ENCODE measurements at regions not wholly inside any gene's neighbourhood (a gene's known extent, or its start where the extent isn't known, plus 50 kb on each side); places are given as distances from the start of the nearest gene placed in this dataset.

GRCh38 chr1:195394567-195394966, 1213.7 kb downstream of the KCNT2 start:
- no peak for DNase-seq (ENCODE audit: low read depth)

DNA sequence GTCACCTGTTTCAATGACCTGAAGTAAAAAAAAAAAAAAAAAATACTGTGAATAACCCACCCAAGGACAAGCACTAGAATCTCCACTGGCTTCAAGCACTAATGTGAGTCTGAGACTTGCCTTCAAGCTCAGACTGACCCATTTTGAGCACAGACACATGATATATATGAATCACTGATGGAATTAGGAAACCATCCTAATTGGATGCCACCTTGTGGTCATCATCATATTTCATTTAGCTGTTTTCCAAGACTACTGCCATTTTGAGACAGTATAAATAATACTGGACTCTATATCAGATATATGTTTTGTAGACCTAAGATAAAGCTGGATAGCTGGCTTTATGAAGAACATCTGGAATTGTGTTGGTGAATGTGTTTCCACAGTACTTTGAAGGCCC, 1232.0 kb downstream of the KCNT2 start:
- peak; percentile 9 for DNase-seq (ENCODE audit: low read depth)

GRCh38 chr1:195373856-195374255, 1234.4 kb downstream of the KCNT2 start:
- DNase-seq (ENCODE audit: low read depth) = no peak

GRCh38 chr1:195345149-195345548, 1263.1 kb downstream of the KCNT2 start:
- DNase-seq (ENCODE audit: low read depth) = no peak

DNA sequence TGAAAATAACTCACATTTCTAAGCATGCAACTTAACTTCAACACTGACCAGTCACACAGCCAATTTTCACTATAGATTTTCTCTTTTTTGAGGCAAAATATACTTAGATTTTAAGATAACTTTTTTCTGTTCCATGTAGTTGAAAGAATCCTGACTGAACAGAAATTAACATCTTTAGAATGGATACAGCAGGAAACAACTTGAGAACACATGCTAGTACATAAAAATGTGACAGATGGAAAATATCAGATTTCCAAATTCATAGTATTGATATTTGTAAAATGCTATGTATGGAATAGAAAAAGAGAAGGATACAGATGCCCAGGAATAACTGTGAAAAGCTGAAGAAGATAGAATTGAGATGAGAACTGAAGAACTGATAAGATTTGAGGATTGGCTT, 1270.6 kb downstream of the KCNT2 start:
- no peak for DNase-seq (ENCODE audit: low read depth)

DNA sequence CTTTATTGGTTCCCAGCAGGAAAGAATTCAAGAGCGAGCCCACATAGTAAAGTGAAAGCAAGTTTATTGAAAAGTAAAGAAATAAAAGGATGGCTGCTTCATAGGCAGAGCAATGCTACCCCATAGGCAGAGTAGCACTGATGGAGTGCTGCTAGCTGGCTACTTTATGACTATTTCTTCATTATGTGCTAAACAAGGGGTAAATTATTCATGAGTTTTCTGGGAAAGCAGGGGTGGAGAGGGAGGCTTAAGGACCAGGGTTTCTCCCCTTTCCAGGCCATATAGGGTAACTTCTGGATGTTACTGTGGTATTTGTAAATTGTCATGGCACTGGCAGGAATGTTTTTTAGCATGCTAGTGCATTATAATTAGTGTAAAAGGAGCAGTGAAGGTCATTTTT, 1271.4 kb downstream of the KCNT2 start:
- DNase-seq (ENCODE audit: low read depth) = no peak

GRCh38 chr1:195335541-195335940, 1272.7 kb downstream of the KCNT2 start:
- DNase-seq (ENCODE audit: low read depth) = peak; percentile 33

GRCh38 chr1:195332102-195332501, 1276.1 kb downstream of the KCNT2 start:
- no peak for DNase-seq (ENCODE audit: low read depth)

- no peak for DNase-seq (ENCODE audit: low read depth)
Measured at GRCh38 chr1:195328681-195329080, 1279.6 kb downstream of the KCNT2 start.

- no peak for DNase-seq (ENCODE audit: low read depth)
Measured at GRCh38 chr1:195328102-195328501, 1280.1 kb downstream of the KCNT2 start.

- no peak for DNase-seq (ENCODE audit: low read depth)
Measured at GRCh38 chr1:195327361-195327760, 1280.9 kb downstream of the KCNT2 start.

GRCh38 chr1:195326325-195326724, 1281.9 kb downstream of the KCNT2 start:
- no peak for DNase-seq (ENCODE audit: low read depth)

GRCh38 chr1:195325181-195325580, 1283.1 kb downstream of the KCNT2 start:
- no peak for DNase-seq (ENCODE audit: low read depth)

GRCh38 chr1:195306281-195306680, 1302.0 kb downstream of the KCNT2 start:
- DNase-seq (ENCODE audit: low read depth) = no peak

DNA sequence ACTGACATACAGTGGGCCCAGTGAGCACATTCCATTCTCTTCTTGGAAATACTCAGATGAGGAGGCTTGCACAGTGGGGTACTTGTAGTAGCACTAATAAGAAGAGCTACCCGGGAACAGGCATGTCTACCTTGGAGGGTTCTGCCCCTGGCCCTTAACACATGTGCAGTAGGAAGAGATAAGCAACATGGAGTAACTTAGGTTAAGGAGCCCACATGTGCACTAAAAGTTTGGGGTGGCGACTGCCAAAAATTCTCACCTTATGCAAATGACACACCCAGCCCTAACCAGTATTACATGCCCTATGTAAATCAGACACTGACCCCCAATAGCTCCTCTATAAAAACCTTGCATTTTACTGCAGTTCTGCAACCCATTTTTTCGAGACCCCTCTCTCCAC, 1313.3 kb downstream of the KCNT2 start:
- no peak for DNase-seq (ENCODE audit: low read depth)

DNA sequence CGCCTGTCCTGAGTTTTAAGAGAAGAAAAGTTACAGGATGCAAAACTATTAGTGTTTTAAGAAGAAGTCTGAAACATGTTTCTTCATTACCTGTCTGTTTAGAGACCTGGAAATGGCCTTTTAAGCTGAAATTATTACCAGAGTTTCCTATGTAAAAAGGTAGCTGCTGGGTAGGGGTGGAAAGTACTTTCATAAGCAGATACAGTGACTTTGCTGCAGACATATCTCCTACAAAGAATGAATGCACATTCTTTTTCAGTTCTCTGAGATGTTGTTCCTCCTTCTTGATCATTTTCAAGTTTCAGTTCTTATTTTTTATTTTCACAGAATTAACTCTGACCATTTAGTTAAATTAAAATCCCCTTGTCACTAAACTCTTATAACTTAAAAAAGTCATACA, 1329.6 kb downstream of the KCNT2 start:
- DNase-seq (ENCODE audit: low read depth) = no peak

DNA sequence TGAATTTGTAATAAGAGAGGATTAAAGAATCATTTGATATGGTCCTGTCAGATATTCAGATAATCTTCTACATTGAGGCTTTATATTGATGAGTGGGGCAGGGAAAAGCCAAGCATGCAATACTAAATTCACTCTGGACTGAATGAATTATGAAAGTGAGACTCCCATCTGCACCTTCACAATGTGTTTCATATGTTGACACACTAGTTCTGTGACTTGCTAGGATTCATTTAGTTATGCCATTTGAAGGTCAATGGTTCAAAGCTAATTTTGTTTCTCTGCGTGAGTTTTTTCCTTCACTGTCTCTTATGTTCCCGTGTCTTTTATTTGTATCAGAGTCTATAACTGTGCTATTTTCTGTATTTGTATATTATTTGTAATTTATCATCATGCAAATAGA, 1332.5 kb downstream of the KCNT2 start:
- DNase-seq (ENCODE audit: low read depth) = no peak

- no peak for DNase-seq (ENCODE audit: low read depth)
Measured at GRCh38 chr1:195251900-195252299, 1356.3 kb downstream of the KCNT2 start.

- DNase-seq (ENCODE audit: low read depth) = no peak
Measured at GRCh38 chr1:195243492-195243891, 1364.7 kb downstream of the KCNT2 start.

GRCh38 chr1:195241066-195241465, 1367.2 kb downstream of the KCNT2 start:
- no peak for DNase-seq (ENCODE audit: low read depth)

DNA sequence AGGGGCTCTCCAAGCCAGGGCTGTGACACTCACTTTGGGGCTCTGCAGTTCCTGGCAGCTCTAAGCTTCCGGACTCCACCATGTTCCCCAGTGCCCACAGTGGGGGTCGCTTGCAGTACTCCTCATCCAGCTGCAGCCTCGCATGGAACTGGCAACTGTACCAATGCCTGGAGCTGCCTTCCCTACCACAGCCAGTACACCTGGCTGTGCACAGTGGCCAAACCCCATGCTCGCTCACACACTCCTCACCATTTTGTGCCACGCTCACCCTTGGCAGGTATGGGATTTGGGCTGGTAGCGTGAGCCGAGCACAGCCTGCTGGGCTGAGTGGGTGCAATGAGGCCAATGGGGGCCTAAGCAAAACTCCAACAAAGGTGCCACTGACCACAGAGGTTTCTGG, 1369.9 kb downstream of the KCNT2 start:
- DNase-seq (ENCODE audit: low read depth) = no peak

DNA sequence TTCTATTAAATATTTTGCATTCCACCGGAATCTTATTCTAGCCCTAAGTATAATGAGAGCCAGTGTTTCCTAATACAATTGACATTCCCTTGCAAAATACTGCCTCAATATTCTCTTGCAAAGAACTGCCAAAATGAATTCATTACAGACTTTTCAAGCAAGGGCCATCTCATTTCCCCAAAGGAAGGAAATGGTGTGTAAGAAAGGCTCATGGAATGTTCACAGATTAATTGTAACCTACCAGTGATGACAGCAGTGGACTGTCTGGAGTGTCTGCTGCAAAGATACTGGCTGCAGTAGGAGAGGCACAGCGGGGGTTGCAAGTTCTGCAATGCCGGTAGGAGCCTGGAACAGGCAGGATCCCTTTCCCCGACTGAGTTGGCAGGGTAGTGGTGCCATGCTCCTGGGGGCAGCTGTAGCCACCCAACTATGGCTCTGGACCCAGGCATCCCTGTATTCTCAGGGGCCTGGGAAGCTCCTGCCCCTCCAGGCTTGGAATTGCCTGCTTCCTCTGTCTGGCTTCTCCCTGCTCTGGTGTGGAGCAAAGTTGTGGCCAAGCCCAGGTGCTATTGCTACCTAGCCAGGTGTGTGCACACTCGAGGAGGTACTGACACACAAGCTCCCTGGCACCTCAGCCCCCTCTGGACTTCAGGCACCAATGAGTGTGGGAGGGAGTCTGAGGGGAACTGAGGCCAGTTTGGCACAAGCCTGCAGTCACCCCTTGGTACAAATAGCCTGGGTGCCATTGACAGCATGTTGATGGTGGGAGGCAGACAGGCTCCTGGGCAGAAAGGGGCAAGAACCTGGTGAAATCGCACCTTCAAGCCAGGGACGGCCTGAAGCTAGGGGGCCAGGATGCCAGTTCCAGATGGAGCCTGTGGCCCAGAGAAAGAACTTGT, 1371.0 kb downstream of the KCNT2 start:
- DNase-seq (ENCODE audit: low read depth) = no peak

- DNase-seq (ENCODE audit: low read depth) = no peak
Measured at GRCh38 chr1:195218428-195219212, 1389.6 kb downstream of the KCNT2 start.

All from HS-27A (cell line).